Activated naive CD8-positive, alpha-beta T cell treated with anti-CD3 and anti-CD28 coated beads, Interleukin-2, amount 10 ng/mL, durations not matched to agents 7 days and 5 days (primary cell): ENCODE measurements at regions not wholly inside any gene's neighbourhood (a gene's known extent, or its start where the extent isn't known, plus 50 kb on each side); places are given as distances from the start of the nearest gene placed in this dataset.
"Not testable (repeated sequence)": the region's sequence is repeated elsewhere in the genome, so short reads cannot be mapped to it uniquely, and the experiment has no call there.

Experiments used
- ATAC-seq: fragments of 150-1000 bp; cut with Tn5 transposase; one replicate; pipeline ENCODE4 v1.10.0; 2021; ENCODE audit warnings: low read depth, moderate library complexity
- POLR2A ChIA-PET: fragments of 350-600 bp; sonication (Branson Sonifier 250); formaldehyde crosslinking; loops from one replicate; lab custom pipeline; 2021; ENCODE audit warnings: antibody characterized with exemption; lab: Charles Lee
- DNase-seq: peaks from one replicate; pipeline ENCODE4 v3.0.0; 2021
- H3K27ac Mint-ChIP-seq: one replicate; pipeline ENCODE4 v1.8.0; 2022; ENCODE audit warnings: mild to moderate bottlenecking, mixed read lengths
- H3K27me3 Mint-ChIP-seq: one replicate; pipeline ENCODE4 v1.8.0; 2022; ENCODE audit warnings: mild to moderate bottlenecking, moderate library complexity, mixed read lengths
- H3K36me3 Mint-ChIP-seq: one replicate; pipeline ENCODE4 v1.8.0; 2021; ENCODE audit warnings: mild to moderate bottlenecking, mixed read lengths
- H3K4me1 Mint-ChIP-seq: one replicate; pipeline ENCODE4 v1.8.0; 2021; ENCODE audit warnings: mixed read lengths
- H3K4me3 Mint-ChIP-seq: one replicate; pipeline ENCODE4 v1.8.0; 2022; ENCODE audit warnings: mild to moderate bottlenecking, moderate library complexity, mixed read lengths
- H3K9me3 Mint-ChIP-seq: one replicate; pipeline ENCODE4 v1.8.0; 2021; ENCODE audit warnings: mixed read lengths

GRCh38 chr4:91973479-91974153 lies 330.1 kb upstream of the GRID2 start:
- Mint-ChIP-seq H3K4me1 (no peaks in the 10 kb centered on the region), H3K27me3 (no peaks in the 10 kb centered on the region), H3K9me3 (peaks cover 9% of the 10 kb centered on the region), H3K27ac (no peak overlapping the region), H3K36me3 (no peaks in the 10 kb centered on the region), H3K4me3 (no peak overlapping the region)
- DNase-seq (no peak), ATAC-seq (no peak)
- POLR2A ChIA-PET = no interaction called here

GRCh38 chr4:91984466-91984865 lies 319.3 kb upstream of the GRID2 start:
- ATAC-seq = no peak
- H3K9me3 Mint-ChIP-seq = peaks cover 3% of the 10 kb centered on the region
- H3K27ac Mint-ChIP-seq = no peak overlapping the region
- no peaks in the 10 kb centered on the region for H3K36me3 Mint-ChIP-seq
- POLR2A ChIA-PET = no interaction called here
- no peaks in the 10 kb centered on the region for H3K4me1 Mint-ChIP-seq
- DNase-seq = no peak
- no peaks in the 10 kb centered on the region for H3K27me3 Mint-ChIP-seq
- H3K4me3 Mint-ChIP-seq = no peak overlapping the region

GRCh38 chr4:91989914-91990313 lies 313.9 kb upstream of the GRID2 start:
- ATAC-seq = no peak
- Mint-ChIP-seq H3K4me3 (no peak overlapping the region), H3K27ac (no peak overlapping the region), H3K27me3 (no peaks in the 10 kb centered on the region), H3K9me3 (peaks cover 5% of the 10 kb centered on the region), H3K36me3 (no peaks in the 10 kb centered on the region), H3K4me1 (no peaks in the 10 kb centered on the region)
- no peak for DNase-seq
- POLR2A ChIA-PET = no interaction called here

GRCh38 chr4:91990726-91991125 lies 313.0 kb upstream of the GRID2 start:
- Mint-ChIP-seq H3K4me3 (no peak overlapping the region), H3K9me3 (peaks cover 3% of the 10 kb centered on the region), H3K36me3 (no peaks in the 10 kb centered on the region), H3K27ac (no peak overlapping the region), H3K27me3 (no peaks in the 10 kb centered on the region), H3K4me1 (no peaks in the 10 kb centered on the region)
- POLR2A ChIA-PET = no interaction called here
- ATAC-seq (no peak), DNase-seq (no peak)

- Mint-ChIP-seq H3K27me3 (no peaks in the 10 kb centered on the region), H3K4me3 (no peak overlapping the region), H3K27ac (no peak overlapping the region), H3K4me1 (no peaks in the 10 kb centered on the region), H3K36me3 (no peaks in the 10 kb centered on the region), H3K9me3 (peaks cover 1% of the 10 kb centered on the region)
- ATAC-seq = no peak
- DNase-seq = no peak
- POLR2A ChIA-PET = no interaction called here
Measured at GRCh38 chr4:91997045-91997444, 306.7 kb upstream of the GRID2 start.

GRCh38 chr4:92012899-92013867 lies 290.6 kb upstream of the GRID2 start:
- DNase-seq (no peak), ATAC-seq (no peak)
- Mint-ChIP-seq H3K9me3 (no peaks in the 10 kb centered on the region), H3K27me3 (no peaks in the 10 kb centered on the region), H3K27ac (no peak overlapping the region), H3K4me1 (no peaks in the 10 kb centered on the region), H3K4me3 (no peak overlapping the region), H3K36me3 (no peaks in the 10 kb centered on the region)
- POLR2A ChIA-PET = no interaction called here

- DNase-seq (no peak), ATAC-seq (no peak)
- Mint-ChIP-seq H3K4me3 (no peak overlapping the region), H3K36me3 (no peaks in the 10 kb centered on the region), H3K27me3 (no peaks in the 10 kb centered on the region), H3K27ac (no peak overlapping the region), H3K4me1 (no peaks in the 10 kb centered on the region), H3K9me3 (no peaks in the 10 kb centered on the region)
- POLR2A ChIA-PET = no interaction called here
Measured at GRCh38 chr4:92014067-92014466, 289.7 kb upstream of the GRID2 start.

GRCh38 chr4:92021203-92021602 lies 282.6 kb upstream of the GRID2 start:
- Mint-ChIP-seq H3K4me3 (no peak overlapping the region), H3K4me1 (no peaks in the 10 kb centered on the region), H3K27me3 (no peaks in the 10 kb centered on the region), H3K9me3 (peaks cover 3% of the 10 kb centered on the region), H3K36me3 (no peaks in the 10 kb centered on the region), H3K27ac (no peak overlapping the region)
- ATAC-seq (no peak), DNase-seq (no peak)
- POLR2A ChIA-PET = no interaction called here

GRCh38 chr4:92021788-92022187 lies 282.0 kb upstream of the GRID2 start:
- Mint-ChIP-seq H3K36me3 (no peaks in the 10 kb centered on the region), H3K27ac (no peak overlapping the region), H3K4me1 (no peaks in the 10 kb centered on the region), H3K9me3 (peaks cover 3% of the 10 kb centered on the region), H3K27me3 (no peaks in the 10 kb centered on the region), H3K4me3 (no peak overlapping the region)
- DNase-seq (no peak), ATAC-seq (no peak)
- POLR2A ChIA-PET = no interaction called here

- H3K27me3 Mint-ChIP-seq, H3K9me3 Mint-ChIP-seq, POLR2A ChIA-PET, H3K36me3 Mint-ChIP-seq, H3K4me3 Mint-ChIP-seq, H3K27ac Mint-ChIP-seq, ATAC-seq, DNase-seq, H3K4me1 Mint-ChIP-seq: not testable (repeated sequence)
Measured at GRCh38 chr4:92028830-92029229, 274.9 kb upstream of the GRID2 start.

GRCh38 chr4:92031825-92032224 lies 271.9 kb upstream of the GRID2 start:
- no peak overlapping the region for H3K4me3 Mint-ChIP-seq
- POLR2A ChIA-PET = no interaction called here
- H3K27me3 Mint-ChIP-seq = no peaks in the 10 kb centered on the region
- no peak for DNase-seq
- ATAC-seq = no peak
- H3K36me3 Mint-ChIP-seq = no peaks in the 10 kb centered on the region
- H3K27ac Mint-ChIP-seq = no peak overlapping the region
- no peaks in the 10 kb centered on the region for H3K4me1 Mint-ChIP-seq
- H3K9me3 Mint-ChIP-seq = peaks cover 3% of the 10 kb centered on the region

- Mint-ChIP-seq H3K27me3 (no peaks in the 10 kb centered on the region), H3K36me3 (no peaks in the 10 kb centered on the region), H3K4me1 (no peaks in the 10 kb centered on the region), H3K4me3 (no peak overlapping the region), H3K9me3 (peaks cover 5% of the 10 kb centered on the region), H3K27ac (no peak overlapping the region)
- ATAC-seq (no peak), DNase-seq (no peak)
- POLR2A ChIA-PET = no interaction called here
Measured at GRCh38 chr4:92035666-92036065, 268.1 kb upstream of the GRID2 start.

- Mint-ChIP-seq H3K36me3 (no peaks in the 10 kb centered on the region), H3K4me1 (no peaks in the 10 kb centered on the region), H3K27me3 (no peaks in the 10 kb centered on the region), H3K9me3 (peaks cover 2% of the 10 kb centered on the region), H3K27ac (no peak overlapping the region), H3K4me3 (no peak overlapping the region)
- POLR2A ChIA-PET = no interaction called here
- no peak for ATAC-seq
- no peak for DNase-seq
Measured at GRCh38 chr4:92045718-92046117, 258.0 kb upstream of the GRID2 start.
